ENCODE measurements at regions not wholly inside any gene's neighbourhood (a gene's known extent, or its start where the extent isn't known, plus 50 kb on each side); places are given as distances from the start of the nearest gene placed in this dataset.

- Histone ChIP-seq H3K79me2 (ENCODE audit: insufficient read depth, low read depth) (no peaks in the 10 kb centered on the region), H3K4me3 (IDR thresholded peaks at IDR 0.05; ENCODE audit: insufficient read depth, low read depth, low read length) (no peak overlapping the region), H3K4me2 (no peak overlapping the region), H3K4me1 (ENCODE audit: low read depth, poor library complexity, severe bottlenecking) (no peaks in the 10 kb centered on the region), H3K27me3 (ENCODE audit: insufficient read depth, low read depth) (no peaks in the 10 kb centered on the region), H3K27ac (no peak overlapping the region), H3K9ac (no peak overlapping the region), H3K36me3 (ENCODE audit: insufficient read depth) (no peaks in the 10 kb centered on the region), H4K20me1 (ENCODE audit: insufficient read depth) (no peaks in the 10 kb centered on the region), H2AFZ (ENCODE audit: low read depth) (no peak overlapping the region)
- TF ChIP-seq CTCF (conservative IDR thresholded peaks at IDR 0.05; ENCODE audit: low read depth, low read length) = no peak
Measured at GRCh38 chr1:177343445-177343844, 172.7 kb downstream of the BRINP2 start.

GRCh38 chr1:177341773-177342172, 171.0 kb downstream of the BRINP2 start:
- Histone ChIP-seq H3K79me2 (ENCODE audit: insufficient read depth, low read depth) (no peaks in the 10 kb centered on the region), H4K20me1 (ENCODE audit: insufficient read depth) (no peaks in the 10 kb centered on the region), H3K4me1 (ENCODE audit: low read depth, poor library complexity, severe bottlenecking) (no peaks in the 10 kb centered on the region), H2AFZ (ENCODE audit: low read depth) (no peak overlapping the region), H3K27me3 (ENCODE audit: insufficient read depth, low read depth) (no peaks in the 10 kb centered on the region), H3K9ac (no peak overlapping the region), H3K4me2 (no peak overlapping the region), H3K27ac (no peak overlapping the region), H3K36me3 (ENCODE audit: insufficient read depth) (no peaks in the 10 kb centered on the region), H3K4me3 (IDR thresholded peaks at IDR 0.05; ENCODE audit: insufficient read depth, low read depth, low read length) (no peak overlapping the region)
- no peak for TF ChIP-seq CTCF (conservative IDR thresholded peaks at IDR 0.05; ENCODE audit: low read depth, low read length)

- TF ChIP-seq CTCF (conservative IDR thresholded peaks at IDR 0.05; ENCODE audit: low read depth, low read length) = no peak
- Histone ChIP-seq H3K27me3 (ENCODE audit: insufficient read depth, low read depth) (no peaks in the 10 kb centered on the region), H2AFZ (ENCODE audit: low read depth) (no peak overlapping the region), H3K27ac (no peak overlapping the region), H3K36me3 (ENCODE audit: insufficient read depth) (no peaks in the 10 kb centered on the region), H4K20me1 (ENCODE audit: insufficient read depth) (no peaks in the 10 kb centered on the region), H3K9ac (no peak overlapping the region), H3K4me1 (ENCODE audit: low read depth, poor library complexity, severe bottlenecking) (no peaks in the 10 kb centered on the region), H3K79me2 (ENCODE audit: insufficient read depth, low read depth) (no peaks in the 10 kb centered on the region), H3K4me3 (IDR thresholded peaks at IDR 0.05; ENCODE audit: insufficient read depth, low read depth, low read length) (no peak overlapping the region), H3K4me2 (no peak overlapping the region)
Measured at GRCh38 chr1:177340601-177341067, 169.9 kb downstream of the BRINP2 start.

- Histone ChIP-seq H3K79me2 (ENCODE audit: insufficient read depth, low read depth) (no peaks in the 10 kb centered on the region), H3K9ac (no peak overlapping the region), H3K27ac (no peak overlapping the region), H3K4me2 (no peak overlapping the region), H2AFZ (ENCODE audit: low read depth) (no peak overlapping the region), H3K36me3 (ENCODE audit: insufficient read depth) (no peaks in the 10 kb centered on the region), H3K4me3 (IDR thresholded peaks at IDR 0.05; ENCODE audit: insufficient read depth, low read depth, low read length) (no peak overlapping the region), H3K27me3 (ENCODE audit: insufficient read depth, low read depth) (no peaks in the 10 kb centered on the region), H4K20me1 (ENCODE audit: insufficient read depth) (no peaks in the 10 kb centered on the region), H3K4me1 (ENCODE audit: low read depth, poor library complexity, severe bottlenecking) (no peaks in the 10 kb centered on the region)
- no peak for TF ChIP-seq CTCF (conservative IDR thresholded peaks at IDR 0.05; ENCODE audit: low read depth, low read length)
Measured at GRCh38 chr1:177338376-177338775, 167.6 kb downstream of the BRINP2 start.
